WTC11 (cell line): ENCODE measurements at regions not wholly inside any gene's neighbourhood (a gene's known extent, or its start where the extent isn't known, plus 50 kb on each side); places are given as distances from the start of the nearest gene placed in this dataset.

ENCODE experiments used
- CTCF ChIP-seq: fragments of 200-600 bp; IDR thresholded peaks from 2 replicates; pipeline ENCODE4 v1.8.0; 2022; ENCODE audit warnings: antibody characterized with exemption
- STAT6 ChIP-seq: sonication (generic); formaldehyde crosslinking; conservative IDR thresholded peaks from 2 replicates; pipeline ENCODE4 v1.8.1; 2023; ENCODE audit warnings: mild to moderate bottlenecking, low read depth, missing genetic modification reagents, moderate library complexity

GRCh38 chr10:23892296-23892695 is 316.6 kb upstream of the KIAA1217 start:
- no peak for TF ChIP-seq STAT6 (CRISPR knock-in tag)
- no peak for TF ChIP-seq CTCF
